SH-SY5Y (cell line): ENCODE measurements at regions not wholly inside any gene's neighbourhood (a gene's known extent, or its start where the extent isn't known, plus 50 kb on each side); places are given as distances from the start of the nearest gene placed in this dataset.

Experiments used
- GATA2 ChIP-seq: IDR thresholded peaks from 2 replicates; pipeline ENCODE4 v1.6.1; 2011; ENCODE audit warnings: mild to moderate bottlenecking, low read depth, low read length
- GATA3 ChIP-seq: IDR thresholded peaks from 2 replicates; pipeline ENCODE4 v1.6.1; 2011; ENCODE audit warnings: low read depth, mild to moderate bottlenecking, low read length, moderate library complexity

DNA sequence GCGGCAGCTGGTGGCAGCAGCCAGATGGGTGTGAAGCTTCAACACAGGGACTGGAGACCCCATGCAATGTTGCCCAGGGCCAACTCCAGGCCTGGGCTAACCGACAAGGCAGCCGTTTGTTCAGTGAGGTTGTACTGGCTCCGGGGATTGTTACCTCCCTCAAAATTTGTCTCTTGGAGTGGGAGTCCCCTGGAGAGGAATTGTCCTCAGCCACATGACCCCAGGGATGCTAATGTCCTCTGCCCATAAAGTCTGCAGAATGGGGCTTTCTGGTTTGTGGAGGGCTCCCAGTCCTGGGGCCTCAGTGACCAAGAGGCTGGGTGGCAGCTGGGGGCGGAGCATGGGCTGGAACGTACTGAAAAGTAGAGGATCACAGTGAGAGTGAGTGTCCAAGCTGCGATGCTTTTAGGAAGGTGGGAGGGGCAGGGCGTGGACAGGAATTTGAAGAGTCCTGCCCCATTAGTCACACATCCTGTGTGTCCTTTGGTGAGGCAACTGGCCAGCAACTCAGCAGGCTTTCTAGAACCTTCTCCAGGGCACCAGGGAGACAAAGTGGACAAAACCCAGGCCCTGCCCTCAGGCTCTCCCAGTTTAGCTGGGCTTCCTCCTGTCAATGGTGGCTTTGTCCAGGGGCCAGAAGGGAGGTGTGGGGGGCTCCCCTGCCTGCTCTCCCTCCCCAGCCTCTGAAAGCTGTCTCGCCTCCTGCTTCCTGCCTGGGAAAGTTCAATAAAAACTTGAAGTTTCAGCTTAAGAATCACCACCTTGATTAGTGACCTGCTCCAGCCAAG lies 114.0 kb downstream of the NSG2 start:
- TF ChIP-seq GATA2 (no peak), GATA3 (no peak)
